Epithelial cell of esophagus (primary cell): ENCODE measurements at regions not wholly inside any gene's neighbourhood (a gene's known extent, or its start where the extent isn't known, plus 50 kb on each side); places are given as distances from the start of the nearest gene placed in this dataset.
A peak's percentile ranks its signal among the peaks of the same experiment; 100 is the strongest.

ENCODE experiments used
- DNase-seq: peaks from one replicate; pipeline ENCODE4 v3.0.0; 2010; ENCODE audit warnings: low read depth
- H3K4me3 ChIP-seq: 2 replicates; pipeline ENCODE4 v1.5.1; 2011; ENCODE audit warnings: mild to moderate bottlenecking, low read length, control low read depth
- CTCF ChIP-seq: IDR thresholded peaks from 2 replicates; pipeline ENCODE4 v1.5.1; 2011; ENCODE audit warnings: low read depth, mild to moderate bottlenecking, low read length, control low read depth, inconsistent platforms; ENCODE audit not compliant: insufficient read depth; ENCODE audit errors: missing control alignments

GRCh38 chr20:22088882-22089281, 383.4 kb downstream of the PAX1 start:
- no peak overlapping the region for H3K4me3 ChIP-seq
- TF ChIP-seq CTCF, result no peak
- no peak for DNase-seq

GRCh38 chr20:22080985-22081384, 375.5 kb downstream of the PAX1 start:
- no peak overlapping the region for H3K4me3 ChIP-seq
- no peak for TF ChIP-seq CTCF
- peak; percentile 20 for DNase-seq

GRCh38 chr20:22074635-22075034, 369.2 kb downstream of the PAX1 start:
- no peak overlapping the region for H3K4me3 ChIP-seq
- DNase-seq, result no peak
- TF ChIP-seq CTCF, result no peak

- no peak for TF ChIP-seq CTCF
- no peak for DNase-seq
- no peak overlapping the region for H3K4me3 ChIP-seq
Measured at GRCh38 chr20:22071841-22072240, 366.4 kb downstream of the PAX1 start.

GRCh38 chr20:22070610-22071058, 365.2 kb downstream of the PAX1 start:
- H3K4me3 ChIP-seq, result no peak overlapping the region
- no peak for DNase-seq
- TF ChIP-seq CTCF, result no peak

- no peak overlapping the region for H3K4me3 ChIP-seq
- no peak for TF ChIP-seq CTCF
- DNase-seq, result no peak
Measured at GRCh38 chr20:22063753-22064152, 358.3 kb downstream of the PAX1 start.

- no peak for DNase-seq
- TF ChIP-seq CTCF, result no peak
- H3K4me3 ChIP-seq, result no peak overlapping the region
Measured at GRCh38 chr20:22062874-22063273, 357.4 kb downstream of the PAX1 start.
